Cardiac muscle cell (in vitro differentiated cells and primary cell): ENCODE measurements at regions not wholly inside any gene's neighbourhood (a gene's known extent, or its start where the extent isn't known, plus 50 kb on each side); places are given as distances from the start of the nearest gene placed in this dataset.

Experiments used
- DNase-seq, 2 donors: peaks; one replicate each; pipeline versions ENCODE4 v3.0.0 to v3.0.0-alpha.2; 2010 to 2017; ENCODE audit warnings: low read depth in 1 of 2, low spot score in 1 of 2
- H3K27ac ChIP-seq: fragments of 200-600 bp; sonication (generic); 2 replicates; pipeline ENCODE4 v1.5.1; 2016
- H3K27me3 ChIP-seq: fragments of 200-600 bp; sonication (generic); 2 replicates; pipeline ENCODE4 v1.6.0; 2016; ENCODE audit warnings: control low read depth
- H3K36me3 ChIP-seq: fragments of 200-600 bp; sonication (generic); 2 replicates; pipeline ENCODE4 v1.5.1; 2016; ENCODE audit warnings: control low read depth
- H3K4me1 ChIP-seq: fragments of 200-600 bp; sonication (generic); 2 replicates; pipeline ENCODE4 v1.8.1; 2017; ENCODE audit warnings: low read depth, mild to moderate bottlenecking, mixed run types
- H3K4me3 ChIP-seq: fragments of 200-600 bp; sonication (generic); 2 replicates; pipeline ENCODE4 v1.5.1; 2016; ENCODE audit warnings: mild to moderate bottlenecking
- H3K9me3 ChIP-seq: fragments of 200-600 bp; sonication (generic); 2 replicates; pipeline ENCODE4 v1.5.1; 2017; ENCODE audit warnings: low read depth, mild to moderate bottlenecking, control low read depth
- CTCF ChIP-seq: IDR thresholded peaks from 2 replicates; pipeline ENCODE4 v1.5.1; 2012; ENCODE audit warnings: low read depth, mild to moderate bottlenecking, low read length

- Histone ChIP-seq H3K27ac (no peak overlapping the region), H3K9me3 (no peaks in the 10 kb centered on the region), H3K4me3 (no peak overlapping the region), H3K27me3 (no peaks in the 10 kb centered on the region), H3K4me1 (no peaks in the 10 kb centered on the region), H3K36me3 (no peaks in the 10 kb centered on the region)
- DNase-seq: no peak
- no peak for TF ChIP-seq CTCF
Measured at GRCh38 chr17:72409405-72410002, 288.7 kb downstream of the SOX9 start.

GRCh38 chr17:72411124-72411563, 290.3 kb downstream of the SOX9 start:
- H3K27ac ChIP-seq: no peak overlapping the region

GRCh38 chr17:72412650-72413076, 291.8 kb downstream of the SOX9 start:
- no peaks in the 10 kb centered on the region for H3K36me3 ChIP-seq
- H3K27ac ChIP-seq: no peak overlapping the region
- H3K9me3 ChIP-seq: no peaks in the 10 kb centered on the region
- TF ChIP-seq CTCF: no peak
- H3K4me1 ChIP-seq: no peaks in the 10 kb centered on the region
- no peak for DNase-seq
- no peak overlapping the region for H3K4me3 ChIP-seq
- H3K27me3 ChIP-seq: no peaks in the 10 kb centered on the region

More at GRCh38 chr17:72411124-72411563, 290.3 kb downstream of the SOX9 start:
- no peak for TF ChIP-seq CTCF
- Histone ChIP-seq H3K9me3 (no peaks in the 10 kb centered on the region), H3K36me3 (no peaks in the 10 kb centered on the region), H3K27me3 (no peaks in the 10 kb centered on the region), H3K4me1 (no peaks in the 10 kb centered on the region), H3K4me3 (no peak overlapping the region)
- DNase-seq: no peak

GRCh38 chr17:72413077-72414031, 292.5 kb downstream of the SOX9 start:
- Histone ChIP-seq H3K4me1 (no peaks in the 10 kb centered on the region), H3K4me3 (no peak overlapping the region), H3K36me3 (no peaks in the 10 kb centered on the region), H3K9me3 (no peaks in the 10 kb centered on the region), H3K27me3 (no peaks in the 10 kb centered on the region), H3K27ac (no peak overlapping the region)
- TF ChIP-seq CTCF: no peak
- no peak for DNase-seq

GRCh38 chr17:72414032-72414396, 293.2 kb downstream of the SOX9 start:
- no peak for TF ChIP-seq CTCF
- no peaks in the 10 kb centered on the region for H3K9me3 ChIP-seq
- H3K4me3 ChIP-seq: no peak overlapping the region
- no peak overlapping the region for H3K27ac ChIP-seq
- H3K36me3 ChIP-seq: no peaks in the 10 kb centered on the region
- H3K27me3 ChIP-seq: no peaks in the 10 kb centered on the region
- H3K4me1 ChIP-seq: no peaks in the 10 kb centered on the region
- DNase-seq: no peak
